AG10803 (cell line): ENCODE measurements at regions not wholly inside any gene's neighbourhood (a gene's known extent, or its start where the extent isn't known, plus 50 kb on each side); places are given as distances from the start of the nearest gene placed in this dataset.

ENCODE experiments used
- DNase-seq: peaks from one replicate; pipeline ENCODE4 v3.0.0; 2010; ENCODE audit warnings: low read depth
- H3K4me3 ChIP-seq: 2 replicates; pipeline ENCODE4 v1.5.1; 2011; ENCODE audit warnings: mild to moderate bottlenecking, low read length, control low read depth
- CTCF ChIP-seq: conservative IDR thresholded peaks from 2 replicates; pipeline ENCODE4 v1.5.1; 2011; ENCODE audit warnings: mild to moderate bottlenecking, low read length, control low read depth, inconsistent platforms

GRCh38 chr14:87088588-87088987 is 904.4 kb downstream of the GALC start:
- TF ChIP-seq CTCF, result no peak
- no peak overlapping the region for H3K4me3 ChIP-seq
- DNase-seq, result no peak

DNA sequence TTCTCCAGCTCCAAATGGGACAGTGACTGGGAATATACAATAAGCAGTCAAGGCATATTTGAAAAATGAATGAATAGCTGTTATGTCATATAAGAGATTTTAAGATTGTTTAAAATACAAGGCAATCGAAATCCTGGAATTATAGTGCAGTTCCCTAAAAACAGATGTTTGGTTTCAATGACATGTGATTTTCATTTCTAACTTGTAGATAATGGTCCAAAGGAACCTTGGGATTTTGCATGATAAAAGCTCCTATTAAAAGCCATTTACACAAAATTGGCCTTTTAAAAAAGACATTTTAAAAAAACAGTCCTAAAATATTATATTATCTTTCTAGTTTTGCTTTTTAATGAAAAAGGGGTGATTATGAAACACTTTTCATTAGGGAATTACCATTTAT is 905.1 kb downstream of the GALC start:
- no peak for TF ChIP-seq CTCF
- H3K4me3 ChIP-seq, result no peak overlapping the region
- no peak for DNase-seq

GRCh38 chr14:87084908-87085307 is 908.1 kb downstream of the GALC start:
- no peak overlapping the region for H3K4me3 ChIP-seq
- no peak for DNase-seq
- no peak for TF ChIP-seq CTCF

GRCh38 chr14:87082917-87083316 is 910.1 kb downstream of the GALC start:
- TF ChIP-seq CTCF, result no peak
- DNase-seq, result no peak

DNA sequence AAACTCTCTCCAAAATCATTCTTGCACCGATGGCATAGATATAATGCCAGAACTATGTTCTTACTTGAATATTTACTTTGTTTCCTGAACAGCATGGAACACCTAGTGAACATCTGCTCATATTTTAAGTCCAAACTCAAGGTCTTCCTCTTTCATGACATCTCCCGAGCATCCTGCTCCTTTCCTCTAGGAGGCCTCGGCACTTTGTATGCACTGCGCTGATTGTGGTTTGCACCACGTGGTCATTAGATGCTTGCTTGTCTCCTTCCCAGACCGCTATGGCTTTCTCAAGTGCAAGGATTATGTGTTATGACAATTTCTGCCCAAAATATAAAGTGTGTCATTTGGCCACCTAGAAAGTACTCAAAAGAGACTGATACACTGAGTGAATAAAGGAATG is 912.0 kb downstream of the GALC start:
- no peak for TF ChIP-seq CTCF
- DNase-seq, result no peak
- H3K4me3 ChIP-seq, result no peak overlapping the region

More at GRCh38 chr14:87082917-87083316, 910.1 kb downstream of the GALC start:
- H3K4me3 ChIP-seq, result no peak overlapping the region

- no peak for DNase-seq
- no peak overlapping the region for H3K4me3 ChIP-seq
- no peak for TF ChIP-seq CTCF
Observed at GRCh38 chr14:87080146-87080545, 912.8 kb downstream of the GALC start.

DNA sequence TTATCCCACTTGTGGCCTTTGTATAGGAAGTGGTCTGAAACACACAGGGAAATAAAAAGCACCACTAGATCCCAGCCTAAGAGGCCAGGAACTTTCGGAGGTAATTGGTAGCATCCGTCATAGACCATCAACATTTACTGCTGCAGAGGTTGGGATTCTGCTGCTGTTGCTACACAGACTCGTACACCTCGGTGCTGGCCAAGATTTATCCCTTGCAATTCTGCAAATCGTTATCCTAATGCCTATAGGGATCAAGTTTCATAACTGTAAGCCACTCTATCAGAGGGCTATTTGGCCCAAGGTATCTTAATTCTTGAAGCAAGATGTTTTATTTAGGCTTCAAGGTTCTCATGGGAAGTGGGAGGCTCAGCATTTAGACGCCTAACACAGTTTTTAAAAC is 913.6 kb downstream of the GALC start:
- TF ChIP-seq CTCF, result no peak
- no peak for DNase-seq
- H3K4me3 ChIP-seq, result no peak overlapping the region
